OCI-M1 (cell line): ENCODE measurements at regions not wholly inside any gene's neighbourhood (a gene's known extent, or its start where the extent isn't known, plus 50 kb on each side); places are given as distances from the start of the nearest gene placed in this dataset.

Experiments
- DNase-seq: peaks from one replicate; lab custom pipeline; 2025; lab: John Stamatoyannopoulos, UW

GRCh38 chr13:53854321-53854720, 825.7 kb downstream of the OLFM4 start:
- DNase-seq = no peak

DNA sequence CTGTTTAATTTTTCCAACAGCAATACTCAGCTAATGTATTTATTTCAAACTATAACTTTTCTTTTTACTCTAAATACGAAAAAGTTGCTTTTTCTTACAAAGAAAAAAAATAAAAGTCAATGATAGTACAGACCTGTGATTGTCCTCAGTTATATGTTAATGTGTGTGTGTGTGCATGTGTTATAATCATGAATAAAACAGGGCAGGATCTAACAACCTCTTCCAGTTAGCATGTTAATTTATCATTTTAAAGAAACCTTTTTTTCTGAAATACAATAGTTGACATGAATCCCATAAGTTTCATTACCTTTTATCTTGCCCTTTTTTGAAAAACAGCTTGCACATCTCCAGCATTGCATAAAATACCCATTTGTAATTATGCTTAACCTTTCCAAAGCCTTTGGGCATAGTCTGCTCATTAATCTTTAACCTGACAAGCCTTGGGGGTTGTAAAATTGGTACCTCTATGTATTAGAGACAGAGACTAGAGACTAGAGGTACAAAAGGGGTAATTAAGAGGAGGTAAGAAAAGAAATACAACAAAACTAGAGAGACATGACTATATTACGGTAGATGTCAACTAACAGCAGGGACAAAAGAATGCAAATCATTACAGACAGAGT, 828.1 kb downstream of the OLFM4 start:
- DNase-seq = no peak

DNA sequence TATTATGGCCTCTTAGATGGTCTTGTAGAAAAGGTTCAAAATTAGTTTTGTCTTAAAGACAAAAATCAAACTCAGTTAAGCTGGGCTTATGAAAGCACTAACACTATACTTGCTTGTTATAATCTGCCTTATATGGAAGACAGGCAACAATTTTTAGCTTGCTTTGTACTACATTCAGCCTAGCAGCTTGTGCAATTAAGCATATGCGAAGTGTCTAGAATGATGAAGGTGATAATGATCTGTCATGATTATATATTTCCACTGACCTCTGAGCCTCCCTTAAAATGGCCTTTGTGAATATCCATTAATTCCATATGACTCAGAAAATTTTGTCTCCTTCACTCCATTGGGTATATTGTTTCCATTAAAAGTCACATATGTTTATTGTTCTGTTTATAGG, 834.9 kb downstream of the OLFM4 start:
- no peak for DNase-seq

GRCh38 chr13:53873558-53873957, 844.9 kb downstream of the OLFM4 start:
- no peak for DNase-seq

DNA sequence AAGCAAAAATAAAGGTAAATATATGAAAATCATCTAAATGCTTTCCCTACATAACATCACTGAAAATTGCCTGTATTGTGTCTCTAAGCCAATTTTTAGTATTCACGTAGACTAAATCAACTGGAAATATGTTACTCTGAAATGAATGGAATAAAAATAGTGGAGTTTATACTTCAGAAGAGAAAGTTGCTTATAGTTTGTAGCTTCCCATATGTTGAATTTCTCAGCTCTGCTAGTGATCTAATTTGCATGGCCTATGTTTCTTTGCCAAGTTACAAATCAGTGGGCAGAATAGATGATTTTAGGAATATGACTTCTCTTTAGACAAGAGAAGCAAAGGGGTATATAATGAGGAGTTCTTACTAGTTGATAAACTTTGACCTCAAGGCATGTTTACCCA, 850.2 kb downstream of the OLFM4 start:
- no peak for DNase-seq

GRCh38 chr13:53885997-53886396, 857.4 kb downstream of the OLFM4 start:
- no peak for DNase-seq

GRCh38 chr13:53890696-53891095, 862.1 kb downstream of the OLFM4 start:
- DNase-seq = no peak

DNA sequence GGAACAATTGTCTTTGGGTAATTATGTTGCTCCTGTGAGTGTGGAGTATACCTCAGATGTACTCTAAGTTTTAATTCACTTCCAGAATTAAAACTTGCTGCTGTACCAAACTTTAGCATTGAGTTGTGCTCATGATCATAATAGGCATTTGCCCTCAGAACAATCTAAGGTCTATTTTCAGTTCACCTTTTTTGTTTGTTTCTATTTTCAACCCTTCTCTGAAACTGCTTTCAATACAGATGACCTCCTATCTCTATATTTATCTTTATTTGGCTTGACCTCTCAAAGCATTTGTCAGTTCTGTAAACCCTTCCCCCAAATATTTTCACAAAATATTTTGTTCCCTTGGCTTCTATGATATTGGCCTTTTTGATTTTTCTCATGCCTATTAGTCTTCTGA, 873.0 kb downstream of the OLFM4 start:
- DNase-seq = no peak

DNA sequence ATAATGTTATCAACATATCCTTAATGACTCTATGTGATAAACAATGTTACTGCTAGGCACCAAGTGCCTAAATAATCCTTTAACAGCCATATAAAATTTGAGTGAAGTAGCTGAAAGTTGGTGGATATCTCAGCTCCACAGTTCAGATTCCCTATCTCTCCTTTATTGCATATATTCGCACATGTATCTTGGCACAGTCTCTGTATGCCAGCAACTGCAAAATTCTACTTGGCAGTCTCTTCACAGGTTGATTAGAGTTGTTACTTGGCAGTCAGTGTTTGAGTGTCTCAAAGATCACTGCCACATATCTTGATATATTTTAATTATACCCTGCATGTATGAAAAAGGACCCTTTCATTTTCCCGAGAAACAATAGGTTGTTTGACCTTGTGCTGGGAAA, 879.3 kb downstream of the OLFM4 start:
- no peak for DNase-seq

- DNase-seq = no peak
These were observed 892.3 kb downstream of the OLFM4 start for GRCh38 chr13:53920916-53921315.

DNA sequence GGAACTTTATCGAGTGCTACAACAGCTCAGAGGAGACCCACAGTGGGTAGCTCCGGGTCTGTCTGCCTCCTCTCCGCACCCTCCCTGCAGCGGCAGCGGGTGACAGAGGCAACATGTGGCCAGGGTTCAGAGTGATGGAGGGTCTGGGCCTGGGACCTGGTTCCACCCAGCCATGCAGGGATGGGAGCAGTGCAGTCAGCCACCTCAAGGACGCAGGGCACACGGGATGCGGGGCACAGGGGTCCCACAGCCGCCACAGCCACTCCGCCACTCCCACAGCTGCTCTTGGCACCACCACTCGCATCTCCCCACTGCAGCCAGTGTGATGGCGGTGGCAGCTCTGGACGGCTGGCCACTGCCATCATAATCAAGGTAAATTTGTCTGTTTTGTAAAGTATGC, 892.9 kb downstream of the OLFM4 start:
- DNase-seq = no peak

- no peak for DNase-seq
These were observed 913.1 kb downstream of the OLFM4 start for GRCh38 chr13:53941588-53942190.

DNA sequence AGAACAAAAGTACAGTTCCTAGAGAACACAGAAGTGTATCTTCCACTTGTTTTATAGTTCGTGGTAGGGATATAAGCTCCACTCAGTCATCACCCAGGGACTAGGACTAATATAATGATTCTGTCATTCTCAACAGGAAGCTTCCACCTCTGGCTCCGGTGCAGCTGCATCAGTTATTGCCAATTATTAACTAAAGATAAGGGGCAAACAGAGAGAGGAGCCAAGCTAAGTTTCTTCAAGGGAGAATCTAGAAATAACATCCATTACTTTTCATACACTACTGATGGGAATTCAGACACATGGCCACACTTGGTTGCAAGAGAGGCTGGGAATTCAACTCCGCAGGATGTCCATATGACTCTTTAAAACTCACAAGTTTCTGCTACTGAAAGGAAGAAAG, 917.9 kb downstream of the OLFM4 start:
- no peak for DNase-seq

DNA sequence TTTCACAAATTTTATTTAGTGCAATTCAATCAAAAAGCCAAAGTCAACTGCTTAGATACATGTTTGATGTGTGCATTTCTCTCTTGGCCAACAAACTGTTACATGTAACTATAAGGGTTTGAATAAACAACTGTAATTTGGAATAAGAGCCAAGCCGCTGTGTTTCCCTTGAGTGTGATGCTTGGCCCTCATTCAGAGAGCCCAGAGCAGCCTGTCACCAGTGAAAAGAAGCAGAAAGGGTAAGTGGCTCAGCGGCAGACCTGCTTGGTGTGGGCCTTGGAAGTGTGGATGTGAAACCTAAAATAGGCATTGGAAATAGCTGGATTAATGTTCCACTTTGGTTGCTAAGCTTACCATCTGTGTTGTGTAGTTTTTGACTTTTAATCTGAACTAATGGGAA, 924.6 kb downstream of the OLFM4 start:
- no peak for DNase-seq
